OCI-LY7 (cell line): ENCODE measurements at regions not wholly inside any gene's neighbourhood (a gene's known extent, or its start where the extent isn't known, plus 50 kb on each side); places are given as distances from the start of the nearest gene placed in this dataset.

ENCODE experiments used
- BruUV-seq: library from RNA; stranded (reverse); fragments of 400-500 nt; replicated peaks from 2 replicates; lab custom pipeline; 2021; lab: Mats Ljungman, UMichigan
- CTCF ChIA-PET: fragments of 300-600 bp; sonication (Branson Sonifier 250); formaldehyde crosslinking; loops from one replicate; lab custom pipeline; 2022; ENCODE audit warnings: antibody characterized with exemption; ENCODE audit not compliant: unreplicated experiment; lab: Charles Lee
- POLR2A ChIA-PET: fragments of 300-600 bp; sonication (Branson Sonifier 250); formaldehyde crosslinking; loops from one replicate; lab custom pipeline; 2022; ENCODE audit warnings: antibody characterized with exemption; lab: Charles Lee
- DNase-seq: peaks from one replicate; pipeline ENCODE4 v3.0.0-alpha.2; 2015; ENCODE audit warnings: low spot score
- H2AFZ ChIP-seq: fragments of 200-600 bp; sonication (generic), shearing (Covaris generic); 2 replicates; pipeline ENCODE4 v1.6.1; 2014; ENCODE audit warnings: mild to moderate bottlenecking, antibody characterized with exemption, low read length, moderate library complexity
- H3K27ac ChIP-seq: fragments of 200-600 bp; sonication (generic); 2 replicates; pipeline ENCODE4 v1.5.1; 2014; ENCODE audit warnings: mixed run types, low read depth, mild to moderate bottlenecking, moderate library complexity, low read length, inconsistent platforms; ENCODE audit not compliant: poor library complexity, severe bottlenecking
- H3K36me3 ChIP-seq: fragments of 200-600 bp; sonication (generic); 2 replicates; pipeline ENCODE4 v1.6.1; 2014; ENCODE audit warnings: mild to moderate bottlenecking, antibody characterized with exemption, low read length, moderate library complexity, mixed read lengths; ENCODE audit not compliant: insufficient read depth
- H3K4me1 ChIP-seq: fragments of 200-600 bp; sonication (generic); 2 replicates; pipeline ENCODE4 v1.5.1; 2014; ENCODE audit warnings: mild to moderate bottlenecking, low read length; ENCODE audit not compliant: insufficient read depth, poor library complexity, severe bottlenecking
- H3K4me2 ChIP-seq: fragments of 200-600 bp; sonication (generic); 2 replicates; pipeline ENCODE4 v1.6.1; 2014; ENCODE audit warnings: mild to moderate bottlenecking, low read length
- H3K4me3 ChIP-seq: fragments of 200-600 bp; sonication (generic); 2 replicates; pipeline ENCODE4 v1.5.1; 2014; ENCODE audit warnings: mild to moderate bottlenecking, low read depth, low read length; ENCODE audit not compliant: poor library complexity, severe bottlenecking
- H3K79me2 ChIP-seq: fragments of 200-600 bp; sonication (generic); 2 replicates; pipeline ENCODE4 v1.6.1; 2016; ENCODE audit warnings: low read depth, mild to moderate bottlenecking, low read length, moderate library complexity, mixed read lengths; ENCODE audit not compliant: insufficient read depth
- H3K9me2 ChIP-seq: fragments of 200-600 bp; sonication (generic); 2 replicates; pipeline ENCODE4 v1.6.1; 2016; ENCODE audit warnings: mild to moderate bottlenecking, low read length, mixed read lengths; ENCODE audit not compliant: insufficient read depth
- H3K9me3 ChIP-seq: fragments of 200-600 bp; sonication (generic); 2 replicates; pipeline ENCODE4 v1.6.1; 2014; ENCODE audit warnings: mild to moderate bottlenecking, mixed run types, low read length, mixed read lengths
- H4K20me1 ChIP-seq: fragments of 200-600 bp; sonication (generic); 2 replicates; pipeline ENCODE4 v1.6.1; 2014; ENCODE audit warnings: mild to moderate bottlenecking, antibody characterized with exemption, low read length, moderate library complexity, mixed read lengths; ENCODE audit not compliant: insufficient read depth
- EZH2phosphoT487 ChIP-seq: fragments of 200-600 bp; sonication (generic); IDR thresholded peaks from 2 replicates; pipeline ENCODE4 v1.6.1; 2018; ENCODE audit warnings: low read depth, borderline replicate concordance, mild to moderate bottlenecking, mixed run types, antibody characterized with exemption, low read length, moderate library complexity, mixed read lengths
- intact Hi-C: fragments of 100-400 bp; cut with micrococcal nuclease; formaldehyde crosslinking; loops from one replicate; pipeline ENCODE4 v1.10.0; 2022; ENCODE audit not compliant: unreplicated experiment
- TF ChIP-seq, protein P1 (sequence below): fragments of 200-600 bp; sonication (generic); conservative IDR thresholded peaks from 2 replicates; pipeline ENCODE4 v1.5.1; 2014; ENCODE audit warnings: mild to moderate bottlenecking, antibody characterized with exemption, low read length, moderate library complexity, mixed read lengths

DNA sequence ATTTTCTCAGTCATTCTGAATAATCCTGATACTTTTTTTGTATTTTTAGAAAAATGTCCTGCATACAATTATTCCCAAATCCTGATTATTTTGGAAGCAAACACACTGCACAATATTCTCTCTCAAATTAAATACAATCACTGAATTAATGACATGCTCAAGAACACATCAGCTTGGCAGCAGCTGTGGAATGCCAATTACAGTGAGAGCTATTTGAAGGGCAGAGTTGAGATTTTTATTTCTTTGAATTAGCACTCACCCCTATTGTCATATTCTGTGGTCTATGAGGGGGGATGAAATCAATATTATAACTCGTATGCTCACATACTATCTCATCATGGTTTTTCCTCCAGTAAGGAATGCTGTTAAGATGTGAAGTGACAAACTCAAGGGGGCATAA is 312.2 kb downstream of the CNTN3 start:
- Histone ChIP-seq H3K79me2 (no peaks in the 10 kb centered on the region), H3K36me3 (no peaks in the 10 kb centered on the region), H3K27ac (no peak overlapping the region), H2AFZ (no peak overlapping the region), H4K20me1 (no peaks in the 10 kb centered on the region), H3K9me3 (no peaks in the 10 kb centered on the region), H3K4me3 (no peak overlapping the region), H3K4me1 (no peaks in the 10 kb centered on the region), H3K9me2 (no peaks in the 10 kb centered on the region), H3K4me2 (no peak overlapping the region)
- BruUV-seq, result no TSS peak
- TF ChIP-seq, protein P1, sequence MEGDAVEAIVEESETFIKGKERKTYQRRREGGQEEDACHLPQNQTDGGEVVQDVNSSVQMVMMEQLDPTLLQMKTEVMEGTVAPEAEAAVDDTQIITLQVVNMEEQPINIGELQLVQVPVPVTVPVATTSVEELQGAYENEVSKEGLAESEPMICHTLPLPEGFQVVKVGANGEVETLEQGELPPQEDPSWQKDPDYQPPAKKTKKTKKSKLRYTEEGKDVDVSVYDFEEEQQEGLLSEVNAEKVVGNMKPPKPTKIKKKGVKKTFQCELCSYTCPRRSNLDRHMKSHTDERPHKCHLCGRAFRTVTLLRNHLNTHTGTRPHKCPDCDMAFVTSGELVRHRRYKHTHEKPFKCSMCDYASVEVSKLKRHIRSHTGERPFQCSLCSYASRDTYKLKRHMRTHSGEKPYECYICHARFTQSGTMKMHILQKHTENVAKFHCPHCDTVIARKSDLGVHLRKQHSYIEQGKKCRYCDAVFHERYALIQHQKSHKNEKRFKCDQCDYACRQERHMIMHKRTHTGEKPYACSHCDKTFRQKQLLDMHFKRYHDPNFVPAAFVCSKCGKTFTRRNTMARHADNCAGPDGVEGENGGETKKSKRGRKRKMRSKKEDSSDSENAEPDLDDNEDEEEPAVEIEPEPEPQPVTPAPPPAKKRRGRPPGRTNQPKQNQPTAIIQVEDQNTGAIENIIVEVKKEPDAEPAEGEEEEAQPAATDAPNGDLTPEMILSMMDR, result no peak
- POLR2A ChIA-PET, result no interaction called here
- CTCF ChIA-PET, result no interaction called here
- intact Hi-C loops, result no loop called here
- no peak for DNase-seq

DNA sequence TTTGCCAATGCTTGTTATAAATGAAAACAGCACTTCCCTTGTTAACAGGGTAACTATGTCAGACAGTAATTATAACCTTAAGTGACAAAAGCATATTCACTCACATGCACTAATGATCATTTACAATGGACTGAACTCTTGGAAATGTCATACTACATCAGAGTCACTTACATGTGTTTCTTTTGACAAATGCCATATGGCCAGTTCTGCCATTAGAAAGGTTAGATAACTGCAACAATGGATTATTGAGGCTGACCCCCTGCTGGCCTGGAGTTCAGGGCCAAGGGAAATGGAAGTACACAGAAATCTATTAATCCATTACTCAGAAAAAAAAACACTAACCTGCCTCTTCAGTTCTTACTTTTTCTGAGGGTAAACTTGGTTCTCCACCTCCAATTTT is 313.4 kb downstream of the CNTN3 start:
- intact Hi-C loops, result no loop called here
- Histone ChIP-seq H3K9me3 (no peaks in the 10 kb centered on the region), H3K4me3 (no peak overlapping the region), H3K36me3 (no peaks in the 10 kb centered on the region), H3K4me2 (no peak overlapping the region), H3K27ac (no peak overlapping the region), H2AFZ (no peak overlapping the region), H3K79me2 (no peaks in the 10 kb centered on the region), H3K4me1 (no peaks in the 10 kb centered on the region), H4K20me1 (no peaks in the 10 kb centered on the region), H3K9me2 (no peaks in the 10 kb centered on the region)
- ChIA-PET CTCF (no interaction called here), POLR2A (no interaction called here)
- no peak for DNase-seq
- no TSS peak for BruUV-seq
- TF ChIP-seq, protein P1, result no peak
- TF ChIP-seq EZH2phosphoT487, result no peak

DNA sequence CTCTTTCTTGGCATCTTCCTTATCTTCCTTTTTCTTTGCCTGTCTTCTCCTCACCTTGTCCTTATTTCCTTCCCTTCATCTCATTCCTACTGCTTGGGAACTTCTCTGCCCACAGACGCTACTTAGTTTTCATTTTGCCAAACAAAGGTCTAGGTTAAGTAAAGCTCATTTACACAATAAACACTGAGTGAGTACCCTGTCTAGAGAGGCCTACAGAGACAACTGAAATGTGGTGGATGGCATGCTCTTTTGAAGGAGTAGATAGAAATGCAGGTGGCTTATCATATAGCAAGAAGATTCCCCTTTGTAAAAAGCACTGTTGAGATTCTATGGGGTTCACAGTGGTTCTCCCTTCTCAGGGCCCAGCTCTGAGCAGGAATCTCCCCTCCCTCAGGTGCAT is 319.0 kb downstream of the CNTN3 start:
- BruUV-seq, result no TSS peak
- no peaks in the 10 kb centered on the region for H3K9me3 ChIP-seq
- intact Hi-C loops, result no loop called here
- H3K79me2 ChIP-seq, result no peaks in the 10 kb centered on the region
- H3K9me2 ChIP-seq, result no peaks in the 10 kb centered on the region
- no peak for TF ChIP-seq EZH2phosphoT487
- TF ChIP-seq, protein P1, result no peak
- no peaks in the 10 kb centered on the region for H4K20me1 ChIP-seq
- CTCF ChIA-PET, result no interaction called here
- H3K27ac ChIP-seq, result no peak overlapping the region
- H3K36me3 ChIP-seq, result no peaks in the 10 kb centered on the region
- DNase-seq, result no peak
- no peak overlapping the region for H3K4me2 ChIP-seq
- no peaks in the 10 kb centered on the region for H3K4me1 ChIP-seq
- POLR2A ChIA-PET, result no interaction called here
- H2AFZ ChIP-seq, result no peak overlapping the region
- no peak overlapping the region for H3K4me3 ChIP-seq
